H1 (cell line): ENCODE measurements at regions not wholly inside any gene's neighbourhood (a gene's known extent, or its start where the extent isn't known, plus 50 kb on each side); places are given as distances from the start of the nearest gene placed in this dataset.
"Not testable (repeated sequence)": the region's sequence is repeated elsewhere in the genome, so short reads cannot be mapped to it uniquely, and the experiment has no call there.

Experiments
- CTCF ChIA-PET: fragments of 300-600 bp; sonication (Branson Sonifier 250); formaldehyde crosslinking; loops from one replicate; lab custom pipeline; 2021; ENCODE audit not compliant: partially characterized antibody; lab: Charles Lee
- POLR2A ChIA-PET: fragments of 300-600 bp; sonication (Branson Sonifier 250); formaldehyde crosslinking; loops from one replicate; lab custom pipeline; 2021; ENCODE audit warnings: inconsistent platforms; ENCODE audit not compliant: partially characterized antibody; lab: Charles Lee
- DNase-seq, 2 experiments: peaks; one replicate each; pipeline versions ENCODE4 v3.0.0 to v3.0.0-alpha.2; 2010 to 2022; ENCODE audit warnings: low spot score in 2 of 2, low read depth in 1 of 2, mixed read lengths in 1 of 2
- FAIRE-seq: peaks from 2 replicates; lab custom pipeline; 2011; peaks lifted over from hg19 to GRCh38; lab: Jason Lieb, UNC
- H2AFZ ChIP-seq: 2 replicates; pipeline ENCODE4 v1.8.1; 2012; ENCODE audit warnings: low read length, inconsistent platforms
- H2AK5ac ChIP-seq: 2 replicates; pipeline ENCODE4 v1.6.1; 2013; ENCODE audit warnings: low read depth, low read length
- H2BK120ac ChIP-seq: replicated peaks from 2 replicates; pipeline ENCODE3; 2013; ENCODE audit warnings: low read depth, low read length, inconsistent platforms
- H2BK12ac ChIP-seq: 2 replicates; pipeline ENCODE4 v1.6.1; 2013; ENCODE audit warnings: low read depth, low read length
- H2BK15ac ChIP-seq: 2 replicates; pipeline ENCODE4 v1.6.1; 2013; ENCODE audit warnings: low read length
- H2BK20ac ChIP-seq: 2 replicates; pipeline ENCODE4 v1.6.1; 2013; ENCODE audit warnings: low read length
- H2BK5ac ChIP-seq: 2 replicates; pipeline ENCODE4 v1.6.1; 2013; ENCODE audit warnings: low read depth, low read length
- H3K14ac ChIP-seq: 2 replicates; pipeline ENCODE4 v1.6.1; 2013; ENCODE audit warnings: inconsistent platforms; ENCODE audit not compliant: insufficient read length
- H3K18ac ChIP-seq: 2 replicates; pipeline ENCODE4 v1.6.1; 2013; ENCODE audit warnings: low read length; ENCODE audit errors: extremely low read depth
- H3K23ac ChIP-seq: 2 replicates; pipeline ENCODE4 v1.6.1; 2013; ENCODE audit warnings: inconsistent platforms; ENCODE audit not compliant: insufficient read length
- H3K23me2 ChIP-seq: 2 replicates; pipeline ENCODE4 v1.6.1; 2013; ENCODE audit warnings: low read depth, low read length
- H3K27ac ChIP-seq: 2 replicates; pipeline ENCODE4 v1.6.1; 2011; ENCODE audit warnings: low read depth, low read length, inconsistent platforms
- H3K27me3 ChIP-seq, 4 experiments: replicated peaks in 1 of 4; 1 replicate in 1 of 4; 2 replicates in 3 of 4; pipeline versions ENCODE4 v1.6.1 to v1.8.1; 2011 to 2013; ENCODE audit warnings: low read length in 3 of 4, mild to moderate bottlenecking in 3 of 4, inconsistent platforms in 2 of 4, mixed read lengths in 2 of 4, moderate library complexity in 1 of 4; ENCODE audit not compliant: control insufficient read depth in 3 of 4, insufficient read depth in 3 of 4; ENCODE audit errors: extremely low read depth in 1 of 4
- H3K36me3 ChIP-seq, 4 experiments: 2 replicates each; pipeline versions ENCODE4 v1.6.1 to v1.8.1; 2011 to 2013; ENCODE audit warnings: mild to moderate bottlenecking in 4 of 4, low read length in 3 of 4, moderate library complexity in 2 of 4, control low read depth in 1 of 4, inconsistent platforms in 1 of 4; ENCODE audit not compliant: insufficient read depth in 4 of 4, control insufficient read depth in 2 of 4
- H3K4ac ChIP-seq: replicated peaks from 2 replicates; pipeline ENCODE3; 2013; ENCODE audit warnings: low read length, low read depth, mixed read lengths, inconsistent platforms; ENCODE audit not compliant: insufficient read length
- H3K4me1 ChIP-seq, 4 experiments: replicated peaks in 1 of 4; 1 replicate in 1 of 4; 2 replicates in 3 of 4; pipeline versions ENCODE4 v1.6.1 to v1.8.1; 2011 to 2013; ENCODE audit warnings: low read length in 3 of 4, inconsistent platforms in 2 of 4, mixed read lengths in 1 of 4; ENCODE audit not compliant: insufficient read depth in 4 of 4, control insufficient read depth in 3 of 4
- H3K4me2 ChIP-seq, 2 experiments: 2 replicates each; pipeline versions ENCODE4 v1.6.1 to v1.8.1; 2011 to 2013; ENCODE audit warnings: low read depth in 2 of 2, low read length in 2 of 2, control low read depth in 1 of 2, inconsistent platforms in 1 of 2, mild to moderate bottlenecking in 1 of 2; ENCODE audit not compliant: insufficient read depth in 1 of 2
- H3K4me3 ChIP-seq, 4 experiments: fragments of 200-600, 300-600 bp in 1 of 4; sonication (generic), shearing (Covaris generic), sonication (Bioruptor Twin) in 1 of 4; 2 replicates each; pipeline versions ENCODE4 v1.5.1 to v1.8.1; 2011 to 2016; ENCODE audit warnings: low read length in 4 of 4, low read depth in 3 of 4, control low read depth in 2 of 4, inconsistent platforms in 2 of 4, mild to moderate bottlenecking in 2 of 4, mixed read lengths in 1 of 4, moderate library complexity in 1 of 4; ENCODE audit not compliant: insufficient read depth in 2 of 4; ENCODE audit errors: extremely low read depth in 1 of 4
- H3K56ac ChIP-seq: replicated peaks from 2 replicates; pipeline ENCODE3; 2013; ENCODE audit warnings: low read depth, mild to moderate bottlenecking, mixed read lengths, low read length, inconsistent platforms; ENCODE audit not compliant: insufficient read length
- H3K79me1 ChIP-seq: 2 replicates; pipeline ENCODE4 v1.6.1; 2013; ENCODE audit warnings: low read depth, low read length, control low read depth
- H3K79me2 ChIP-seq, 2 experiments: 2 replicates each; pipeline versions ENCODE4 v1.6.1 to v1.8.1; 2012 to 2013; ENCODE audit warnings: low read length in 2 of 2, mild to moderate bottlenecking in 2 of 2, inconsistent platforms in 1 of 2; ENCODE audit not compliant: insufficient read depth in 2 of 2, control insufficient read depth in 1 of 2
- H3K9ac ChIP-seq, 4 experiments: replicated peaks in 1 of 4; 1 replicate in 1 of 4; 2 replicates in 3 of 4; pipeline versions ENCODE4 v1.6.1 to v1.8.1; 2011 to 2013; ENCODE audit warnings: low read depth in 3 of 4, low read length in 3 of 4, control low read depth in 2 of 4, mild to moderate bottlenecking in 2 of 4, moderate library complexity in 2 of 4, inconsistent platforms in 1 of 4; ENCODE audit errors: extremely low read depth in 1 of 4
- H3K9me3 ChIP-seq, 2 experiments: 2 replicates each; pipeline versions ENCODE4 v1.6.1 to v1.8.1; 2012 to 2013; ENCODE audit warnings: mild to moderate bottlenecking in 2 of 2, moderate library complexity in 2 of 2, control low read depth in 1 of 2, inconsistent platforms in 1 of 2, low read depth in 1 of 2, low read length in 1 of 2, mixed read lengths in 1 of 2; ENCODE audit not compliant: insufficient read depth in 2 of 2
- H4K20me1 ChIP-seq, 2 experiments: replicated peaks in 1 of 2; 2 replicates each; pipeline versions ENCODE3 to v1.8.1; 2011 to 2013; ENCODE audit warnings: inconsistent platforms in 2 of 2, low read length in 2 of 2, mild to moderate bottlenecking in 1 of 2; ENCODE audit not compliant: insufficient read depth in 2 of 2, control insufficient read depth in 1 of 2
- H4K5ac ChIP-seq: 2 replicates; pipeline ENCODE4 v1.6.1; 2013; ENCODE audit warnings: low read length, low read depth, mixed read lengths, inconsistent platforms; ENCODE audit not compliant: insufficient read length
- H4K8ac ChIP-seq: 2 replicates; pipeline ENCODE4 v1.8.0; 2013; ENCODE audit warnings: mild to moderate bottlenecking, moderate library complexity, low read length, inconsistent platforms; ENCODE audit not compliant: insufficient read depth; ENCODE audit errors: extremely low read depth
- H4K91ac ChIP-seq: replicated peaks from 2 replicates; pipeline ENCODE3; 2013; ENCODE audit warnings: low read length, mixed read lengths, inconsistent platforms; ENCODE audit not compliant: insufficient read length
- WGBS, 2 experiments: shearing (Covaris generic) in 1 of 2; methylation state at CpG; one replicate each; pipeline versions ENCODE4 v1.1.6 to v1.1.7; 2013 to 2015; ENCODE audit warnings: low lambda C conversion rate in 2 of 2, mixed read lengths in 2 of 2, inconsistent platforms in 1 of 2, low coverage in 1 of 2, missing lambda C conversion rate in 1 of 2; ENCODE audit not compliant: insufficient replicate concordance in 2 of 2, insufficient coverage in 1 of 2, insufficient read length in 1 of 2; ENCODE audit errors: extremely low coverage in 1 of 2, missing lambda C conversion rate in 1 of 2; 5-methylcytosine and 5-hydroxymethylcytosine counted together

DNA sequence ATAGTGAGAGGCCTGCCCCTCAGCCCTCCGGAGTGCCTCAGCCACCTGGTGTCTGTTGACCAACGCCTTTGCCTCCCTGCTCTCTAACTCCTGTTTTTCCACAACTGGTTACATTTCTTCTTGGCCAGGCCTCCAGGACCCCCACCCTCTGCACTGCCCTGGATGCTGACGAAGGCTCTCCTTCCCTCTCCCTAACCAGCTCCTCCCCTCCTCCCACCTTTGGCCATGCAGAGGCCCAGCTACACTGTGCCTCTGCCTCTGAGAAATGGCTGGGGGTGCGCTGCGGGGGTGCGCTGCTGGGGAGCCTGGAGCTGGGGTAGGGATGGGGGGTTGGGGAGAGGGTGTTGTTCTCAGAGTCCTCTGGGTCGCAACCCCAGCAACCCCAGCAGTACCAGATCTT is 57.3 kb downstream of the PROP1 start:
- not testable (repeated sequence) for H3K79me1 ChIP-seq, H2BK20ac ChIP-seq, H4K8ac ChIP-seq, H4K91ac ChIP-seq, H2BK120ac ChIP-seq, H4K20me1 ChIP-seq, H3K27ac ChIP-seq, H3K56ac ChIP-seq, H4K5ac ChIP-seq, H2BK5ac ChIP-seq, H2BK12ac ChIP-seq, H3K9ac ChIP-seq, FAIRE-seq, H3K79me2 ChIP-seq, H3K4ac ChIP-seq, H3K9me3 ChIP-seq, H3K23me2 ChIP-seq, H2BK15ac ChIP-seq, H3K4me1 ChIP-seq, H3K36me3 ChIP-seq, H3K14ac ChIP-seq, H2AK5ac ChIP-seq, H3K23ac ChIP-seq, H3K18ac ChIP-seq, H3K27me3 ChIP-seq, H2AFZ ChIP-seq
- peak overlapping the region in 3 of 4 experiments; percentile 14 to 56 (median 25); a peak in 4 of 8 replicates for H3K4me3 ChIP-seq
- ChIA-PET CTCF (interaction anchor here (0.6 kb wide), 1 partner anchor 179 kb away, joined by 3 read pairs; no protein-coding TSS in a partner anchor), POLR2A (interaction anchor here (0.7 to 2.2 kb wide), 2 partner anchors 275 to 1738 kb away, joined by 3 to 4 read pairs; no protein-coding TSS in a partner anchor)
- H3K4me2 ChIP-seq = peak overlapping the region; percentile 60 to 77
- WGBS, 2 experiments = 28% methylated on average over 6 of the region's 7 CpGs; no CpG with 5 or more reads in 1 of the 2 experiments
- DNase-seq = peak in 1 of 2 experiments; percentile 56

DNA sequence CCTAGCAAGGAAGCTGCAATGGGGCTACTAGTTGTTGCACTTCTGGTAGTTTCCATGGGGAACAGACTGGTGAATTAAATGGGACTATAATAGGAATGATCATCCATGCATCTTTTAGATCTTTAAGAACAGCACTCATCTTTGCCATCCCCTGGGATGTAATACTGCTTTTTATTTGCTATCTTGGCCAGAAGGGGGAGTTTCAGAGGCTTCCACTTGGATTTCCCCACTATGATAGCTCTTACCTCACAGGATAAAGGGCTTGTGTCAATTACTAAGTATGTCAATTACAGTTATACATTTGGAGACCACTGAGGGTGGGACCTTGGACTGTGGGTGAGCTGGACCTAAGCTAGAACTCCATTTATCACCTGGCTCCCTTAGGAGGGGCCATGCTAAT is 61.8 kb downstream of the PROP1 start:
- CTCF ChIA-PET = interaction anchor here (1.0 kb wide), 1 partner anchor 126 kb away, joined by 3 read pairs; no protein-coding TSS in a partner anchor
- H3K79me2 ChIP-seq, H2AFZ ChIP-seq, H3K27ac ChIP-seq, H3K9ac ChIP-seq, POLR2A ChIA-PET, H3K23me2 ChIP-seq, H3K4ac ChIP-seq, H3K14ac ChIP-seq, H3K56ac ChIP-seq, H4K5ac ChIP-seq, H2BK20ac ChIP-seq, H3K9me3 ChIP-seq, DNase-seq, H3K4me2 ChIP-seq, H3K79me1 ChIP-seq, H4K91ac ChIP-seq, H3K4me3 ChIP-seq, H3K36me3 ChIP-seq, H3K23ac ChIP-seq, H2BK5ac ChIP-seq, H2AK5ac ChIP-seq, H3K4me1 ChIP-seq, H2BK120ac ChIP-seq, H4K8ac ChIP-seq, H4K20me1 ChIP-seq, H2BK15ac ChIP-seq, H2BK12ac ChIP-seq, H3K18ac ChIP-seq, H3K27me3 ChIP-seq: not testable (repeated sequence)
- peak; percentile 94 for FAIRE-seq
